ENCODE measurements at regions not wholly inside any gene's neighbourhood (a gene's known extent, or its start where the extent isn't known, plus 50 kb on each side); places are given as distances from the start of the nearest gene placed in this dataset.

DNA sequence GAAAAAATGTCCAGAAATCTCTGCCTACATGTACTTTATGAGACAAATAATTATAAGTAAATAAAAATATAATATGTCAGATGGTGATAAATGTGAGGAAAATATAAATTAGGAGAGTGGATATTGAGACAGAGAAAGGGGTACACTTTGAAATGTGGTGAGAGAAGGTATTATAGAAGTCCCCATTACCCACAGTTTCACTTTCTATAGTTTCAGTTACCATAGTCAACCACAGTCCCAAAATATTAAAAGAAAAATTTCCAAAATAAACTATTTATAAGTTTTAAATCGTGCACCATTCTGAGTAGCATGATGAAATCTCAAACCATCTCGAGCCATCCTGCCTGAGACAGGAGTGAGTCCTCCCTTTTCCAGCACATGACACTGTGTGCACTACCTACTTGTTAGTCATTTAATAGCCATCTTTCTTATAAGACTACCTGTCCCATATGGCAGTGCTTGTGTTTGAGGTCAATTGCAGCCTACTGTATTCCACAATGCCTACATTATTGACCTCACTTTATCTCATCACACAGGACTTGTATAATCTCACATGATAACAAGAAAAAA, 653.7 kb downstream of the DACH1 start:
- Histone ChIP-seq H3K4me3 (replicated peaks in 1 of 3; ENCODE audit: insufficient read depth in 1 of 3, low read depth in 2 of 3, low read length in 3 of 3) (no peak overlapping the region), H4K20me1 (ENCODE audit: insufficient read depth, low read length) (no peaks in the 10 kb centered on the region), H3K36me3 (replicated peaks in 1 of 2; ENCODE audit: control insufficient read depth in 1 of 2, insufficient read depth in 2 of 2, low read length in 2 of 2) (no peaks in the 10 kb centered on the region), H3K79me2 (ENCODE audit: insufficient read depth, low read length) (no peaks in the 10 kb centered on the region), H2AFZ (ENCODE audit: low read length) (no peak overlapping the region), H3K9me3 (ENCODE audit: low read length) (no peaks in the 10 kb centered on the region), H3K27ac (ENCODE audit: extremely low read length, insufficient read depth, low read length) (no peak overlapping the region), H3K9ac (ENCODE audit: insufficient read depth, low read depth, low read length) (no peak overlapping the region), H3K4me2 (ENCODE audit: low read depth, low read length) (no peak overlapping the region), H3K4me1 (ENCODE audit: insufficient read depth, low read length) (no peaks in the 10 kb centered on the region), H3K27me3 (ENCODE audit: control insufficient read depth in 1 of 2, insufficient read depth in 2 of 2, low read length in 2 of 2) (peaks cover 0 to 2% of the 10 kb centered on the region in 2 experiments; a peak in 1 of 5 replicates)
- no TSS peak for BruUV-seq (replicated peaks)
- in situ Hi-C loops (cut with HindIII; ENCODE audit: extremely low pct_ligation_motif_present, low pct_unique_long_range_greater_than_20kb): no loop called here
- ATAC-seq (no peak), FAIRE-seq (no peak), DNase-seq (ENCODE audit: low spot score) (no peak)
- POLR2A ChIA-PET: no interaction called here
- WGBS (ENCODE audit: low lambda C conversion rate): 0% methylated on average over 2 of the region's 2 CpGs
- CTCF ChIA-PET (ENCODE audit: low intra/inter-chr PET ratio, low total read pairs): no interaction called here
- intact Hi-C loops (cut with micrococcal nuclease; ENCODE audit: unreplicated experiment): no loop called here
- TF ChIP-seq, protein P1, sequence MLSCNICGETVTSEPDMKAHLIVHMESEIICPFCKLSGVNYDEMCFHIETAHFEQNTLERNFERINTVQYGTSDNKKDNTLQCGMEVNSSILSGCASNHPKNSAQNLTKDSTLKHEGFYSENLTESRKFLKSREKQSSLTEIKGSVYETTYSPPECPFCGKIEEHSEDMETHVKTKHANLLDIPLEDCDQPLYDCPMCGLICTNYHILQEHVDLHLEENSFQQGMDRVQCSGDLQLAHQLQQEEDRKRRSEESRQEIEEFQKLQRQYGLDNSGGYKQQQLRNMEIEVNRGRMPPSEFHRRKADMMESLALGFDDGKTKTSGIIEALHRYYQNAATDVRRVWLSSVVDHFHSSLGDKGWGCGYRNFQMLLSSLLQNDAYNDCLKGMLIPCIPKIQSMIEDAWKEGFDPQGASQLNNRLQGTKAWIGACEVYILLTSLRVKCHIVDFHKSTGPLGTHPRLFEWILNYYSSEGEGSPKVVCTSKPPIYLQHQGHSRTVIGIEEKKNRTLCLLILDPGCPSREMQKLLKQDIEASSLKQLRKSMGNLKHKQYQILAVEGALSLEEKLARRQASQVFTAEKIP (CRISPR knock-in tag; IDR thresholded peaks at IDR 0.05; ENCODE audit: borderline replicate concordance): no peak
- TF ChIP-seq JARID2 (CRISPR knock-in tag; IDR thresholded peaks at IDR 0.05; ENCODE audit: insufficient replicate concordance): no peak
- no peak for TF ChIP-seq ZFP36 (IDR thresholded peaks at IDR 0.05; ENCODE audit: borderline replicate concordance, low read depth, low read length, partially characterized antibody)
- no peak for TF ChIP-seq ZNF136 (CRISPR knock-in tag; IDR thresholded peaks at IDR 0.05; ENCODE audit: low read depth)
- TF ChIP-seq, protein P2, sequence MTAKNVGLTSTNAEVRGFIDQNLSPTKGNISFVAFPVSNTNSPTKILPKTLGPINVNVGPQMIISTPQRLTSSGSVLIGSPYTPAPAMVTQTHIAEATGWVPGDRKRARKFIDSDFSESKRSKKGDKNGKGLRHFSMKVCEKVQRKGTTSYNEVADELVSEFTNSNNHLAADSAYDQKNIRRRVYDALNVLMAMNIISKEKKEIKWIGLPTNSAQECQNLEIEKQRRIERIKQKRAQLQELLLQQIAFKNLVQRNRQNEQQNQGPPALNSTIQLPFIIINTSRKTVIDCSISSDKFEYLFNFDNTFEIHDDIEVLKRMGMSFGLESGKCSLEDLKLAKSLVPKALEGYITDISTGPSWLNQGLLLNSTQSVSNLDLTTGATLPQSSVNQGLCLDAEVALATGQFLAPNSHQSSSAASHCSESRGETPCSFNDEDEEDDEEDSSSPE (CRISPR knock-in tag; IDR thresholded peaks at IDR 0.05): no peak
- TF ChIP-seq PHF5A (CRISPR knock-in tag; IDR thresholded peaks at IDR 0.05; ENCODE audit: low read depth, unreplicated experiment): no peak
- TF ChIP-seq ZNF451 (CRISPR knock-in tag; IDR thresholded peaks at IDR 0.05): no peak
- no peak for TF ChIP-seq ZFY (CRISPR knock-in tag; IDR thresholded peaks at IDR 0.05)
- TF ChIP-seq, protein P3, sequence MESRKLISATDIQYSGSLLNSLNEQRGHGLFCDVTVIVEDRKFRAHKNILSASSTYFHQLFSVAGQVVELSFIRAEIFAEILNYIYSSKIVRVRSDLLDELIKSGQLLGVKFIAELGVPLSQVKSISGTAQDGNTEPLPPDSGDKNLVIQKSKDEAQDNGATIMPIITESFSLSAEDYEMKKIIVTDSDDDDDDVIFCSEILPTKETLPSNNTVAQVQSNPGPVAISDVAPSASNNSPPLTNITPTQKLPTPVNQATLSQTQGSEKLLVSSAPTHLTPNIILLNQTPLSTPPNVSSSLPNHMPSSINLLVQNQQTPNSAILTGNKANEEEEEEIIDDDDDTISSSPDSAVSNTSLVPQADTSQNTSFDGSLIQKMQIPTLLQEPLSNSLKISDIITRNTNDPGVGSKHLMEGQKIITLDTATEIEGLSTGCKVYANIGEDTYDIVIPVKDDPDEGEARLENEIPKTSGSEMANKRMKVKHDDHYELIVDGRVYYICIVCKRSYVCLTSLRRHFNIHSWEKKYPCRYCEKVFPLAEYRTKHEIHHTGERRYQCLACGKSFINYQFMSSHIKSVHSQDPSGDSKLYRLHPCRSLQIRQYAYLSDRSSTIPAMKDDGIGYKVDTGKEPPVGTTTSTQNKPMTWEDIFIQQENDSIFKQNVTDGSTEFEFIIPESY (CRISPR knock-in tag; IDR thresholded peaks at IDR 0.05): no peak
